ENCODE measurements at regions not wholly inside any gene's neighbourhood (a gene's known extent, or its start where the extent isn't known, plus 50 kb on each side); places are given as distances from the start of the nearest gene placed in this dataset.

GRCh38 chr5:103617913-103618312, 55.3 kb upstream of the NUDT12 start:
- Histone ChIP-seq H4K20me1 (no peaks in the 10 kb centered on the region), H3K4me1 (no peaks in the 10 kb centered on the region)
- TF ChIP-seq Cebpa-rat (IDR thresholded peaks at IDR 0.05), result no peak

DNA sequence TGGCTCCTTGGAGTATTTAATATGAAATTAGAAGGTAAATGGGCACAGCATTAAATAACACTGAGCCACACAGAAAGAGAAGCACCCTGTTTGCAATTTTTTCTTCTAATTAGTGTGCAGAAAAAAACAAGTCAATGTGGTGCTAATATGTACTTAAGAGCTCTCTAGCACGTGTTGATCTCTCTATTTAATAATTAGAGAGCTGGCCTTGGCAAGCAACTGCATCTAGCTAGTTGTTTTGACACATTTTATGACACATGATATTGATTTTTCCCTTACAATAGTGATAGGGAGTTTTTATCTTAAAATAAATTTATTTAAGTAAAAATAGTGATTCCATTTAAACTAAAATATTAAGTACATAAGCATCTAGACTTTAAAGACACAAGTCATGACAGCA, 54.5 kb upstream of the NUDT12 start:
- H4K20me1 ChIP-seq, result no peaks in the 10 kb centered on the region
- no peaks in the 10 kb centered on the region for H3K36me3 ChIP-seq
- H3K4me2 ChIP-seq, result no peak overlapping the region
- H3K9ac ChIP-seq, result no peak overlapping the region
- no peak overlapping the region for H3K27ac ChIP-seq
- H3K27me3 ChIP-seq, result no peaks in the 10 kb centered on the region
- no peak overlapping the region for H3K4me3 ChIP-seq
- no peak for TF ChIP-seq Cebpa-rat (IDR thresholded peaks at IDR 0.05)
- no peaks in the 10 kb centered on the region for H3K4me1 ChIP-seq
- H3K9me3 ChIP-seq, result no peaks in the 10 kb centered on the region

More at GRCh38 chr5:103617913-103618312, 55.3 kb upstream of the NUDT12 start:
- no peak overlapping the region for H3K4me3 ChIP-seq
- H3K27ac ChIP-seq, result no peak overlapping the region
- no peaks in the 10 kb centered on the region for H3K9me3 ChIP-seq
- no peaks in the 10 kb centered on the region for H3K27me3 ChIP-seq
- H3K4me2 ChIP-seq, result no peak overlapping the region
- H3K9ac ChIP-seq, result no peak overlapping the region
- no peaks in the 10 kb centered on the region for H3K36me3 ChIP-seq

DNA sequence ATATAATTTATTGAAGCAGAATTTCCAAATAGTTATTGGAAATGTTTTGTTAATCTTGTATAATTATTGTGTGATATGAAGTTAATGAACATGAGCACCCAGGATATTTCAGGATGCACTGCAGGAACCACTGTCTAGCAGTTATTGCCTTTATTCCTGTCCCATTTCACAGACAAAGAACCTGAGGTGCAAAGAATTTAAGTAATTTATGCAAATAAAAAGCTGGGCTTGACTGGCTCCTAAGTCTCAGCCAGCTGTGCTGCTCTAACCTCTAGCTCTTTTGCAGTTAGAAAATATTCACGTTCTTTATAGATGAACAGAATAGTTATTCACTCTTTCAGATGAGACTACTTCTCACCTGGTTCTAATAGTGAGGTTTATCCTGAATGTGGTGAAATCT, 50.0 kb upstream of the NUDT12 start:
- Histone ChIP-seq H3K4me1 (no peaks in the 10 kb centered on the region), H3K36me3 (no peaks in the 10 kb centered on the region), H3K9me3 (no peaks in the 10 kb centered on the region), H4K20me1 (no peaks in the 10 kb centered on the region), H3K4me2 (no peak overlapping the region), H3K27ac (no peak overlapping the region), H3K9ac (no peak overlapping the region), H3K27me3 (no peaks in the 10 kb centered on the region), H3K4me3 (no peak overlapping the region)
- no peak for TF ChIP-seq Cebpa-rat (IDR thresholded peaks at IDR 0.05)
